Transverse colon (tissue), 4 donors: ENCODE measurements at regions not wholly inside any gene's neighbourhood (a gene's known extent, or its start where the extent isn't known, plus 50 kb on each side); places are given as distances from the start of the nearest gene placed in this dataset.

Experiments
- DNase-seq: peaks from one replicate; pipeline ENCODE4 v3.0.0-alpha.2; 2019
- H3K27ac ChIP-seq, 4 donors: fragments of 200-600 bp; sonication (generic); 2 replicates each; pipeline ENCODE4 v1.5.1; 2016 to 2018; ENCODE audit warnings: inconsistent platforms in 4 of 4
- H3K27me3 ChIP-seq: fragments of 200-600 bp; sonication (generic); 2 replicates; pipeline ENCODE4 v1.5.1; 2017; ENCODE audit warnings: inconsistent platforms
- H3K36me3 ChIP-seq, 4 donors: fragments of 200-600 bp; sonication (generic); 2 replicates each; pipeline ENCODE4 v1.5.1; 2017 to 2019; ENCODE audit warnings: inconsistent platforms in 4 of 4
- H3K4me1 ChIP-seq, 4 donors: fragments of 200-600 bp; sonication (generic); 2 replicates each; pipeline ENCODE4 v1.5.1; 2017 to 2020; ENCODE audit warnings: inconsistent platforms in 4 of 4
- H3K4me3 ChIP-seq, 4 donors: fragments of 200-600 bp; sonication (generic); 1 replicate in 1 of 4; 2 replicates in 3 of 4; pipeline versions ENCODE4 v1.5.1 to v1.6.1; 2017 to 2019; ENCODE audit warnings: inconsistent platforms in 4 of 4
- H3K9me3 ChIP-seq, 2 donors: fragments of 200-600 bp; sonication (generic); 2 replicates each; pipeline ENCODE4 v1.5.1; 2017 to 2019; ENCODE audit warnings: inconsistent platforms in 2 of 2
- EP300 ChIP-seq: sonication (generic); formaldehyde crosslinking; IDR thresholded peaks from one replicate; pipeline ENCODE4 v1.6.1; 2017; ENCODE audit warnings: antibody characterized with exemption, low read depth
- POLR2A ChIP-seq: fragments of 450-650 bp; IDR thresholded peaks from one replicate; pipeline ENCODE4 v1.6.1; 2016; ENCODE audit warnings: antibody characterized with exemption, mild to moderate bottlenecking, moderate library complexity
- POLR2AphosphoS5 ChIP-seq, 3 donors: sonication (generic); formaldehyde crosslinking; IDR thresholded peaks; one replicate each; pipeline ENCODE4 v1.6.1; 2016; ENCODE audit warnings: antibody characterized with exemption in 3 of 3
- WGBS, 2 donors: methylation state at CpG; one replicate each; pipeline ENCODE4 v1.1.5; 2018; ENCODE audit warnings: low coverage in 1 of 2; 5-methylcytosine and 5-hydroxymethylcytosine counted together
- in situ Hi-C, 4 donors: fragments of 200-750 bp; cut with MboI; loops; one replicate each; pipeline versions ENCODE4 v1.15.0 to v1.15.1; 2017; ENCODE audit warnings: low sequenced_read_pairs in 3 of 4, low pct_ligation_motif_present in 1 of 4, low pct_unique_long_range_greater_than_20kb in 1 of 4
- intact Hi-C: fragments of 100-400 bp; cut with DNase I; formaldehyde crosslinking; loops from one replicate; pipeline ENCODE4 v1.15.1; 2023; ENCODE audit warnings: low total_unique reads
- TF ChIP-seq, protein P1 (sequence below), 5 experiments: fragments of 200-600 bp in 3 of 5; fragments of 450-650 bp in 2 of 5; sonication (generic) in 3 of 5; IDR thresholded peaks; 1 replicate in 2 of 5; 2 replicates in 3 of 5; pipeline ENCODE4 v1.5.1; 2016 to 2017; ENCODE audit warnings: antibody characterized with exemption in 5 of 5, inconsistent platforms in 3 of 5, mild to moderate bottlenecking in 2 of 5, moderate library complexity in 1 of 5

DNA sequence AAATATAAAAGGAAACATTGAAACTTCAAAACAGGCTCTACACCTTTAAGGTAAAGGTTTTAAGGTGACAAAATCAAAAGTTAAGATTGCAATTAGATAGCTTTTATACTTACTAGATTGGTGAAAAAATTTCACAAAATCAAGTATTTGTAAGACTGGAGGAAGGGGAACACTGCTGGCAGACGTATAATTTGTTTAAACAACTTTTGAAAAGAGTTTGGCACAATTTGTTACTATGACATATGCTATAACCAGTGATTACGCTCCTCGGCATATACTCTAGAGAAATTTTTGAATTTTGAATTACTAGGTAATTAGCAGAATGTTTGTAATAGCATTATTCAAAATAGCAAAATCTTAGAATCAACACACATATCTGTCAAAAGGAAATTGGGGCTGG, 425.0 kb downstream of the LRRIQ3 start:
- TF ChIP-seq, protein P1, sequence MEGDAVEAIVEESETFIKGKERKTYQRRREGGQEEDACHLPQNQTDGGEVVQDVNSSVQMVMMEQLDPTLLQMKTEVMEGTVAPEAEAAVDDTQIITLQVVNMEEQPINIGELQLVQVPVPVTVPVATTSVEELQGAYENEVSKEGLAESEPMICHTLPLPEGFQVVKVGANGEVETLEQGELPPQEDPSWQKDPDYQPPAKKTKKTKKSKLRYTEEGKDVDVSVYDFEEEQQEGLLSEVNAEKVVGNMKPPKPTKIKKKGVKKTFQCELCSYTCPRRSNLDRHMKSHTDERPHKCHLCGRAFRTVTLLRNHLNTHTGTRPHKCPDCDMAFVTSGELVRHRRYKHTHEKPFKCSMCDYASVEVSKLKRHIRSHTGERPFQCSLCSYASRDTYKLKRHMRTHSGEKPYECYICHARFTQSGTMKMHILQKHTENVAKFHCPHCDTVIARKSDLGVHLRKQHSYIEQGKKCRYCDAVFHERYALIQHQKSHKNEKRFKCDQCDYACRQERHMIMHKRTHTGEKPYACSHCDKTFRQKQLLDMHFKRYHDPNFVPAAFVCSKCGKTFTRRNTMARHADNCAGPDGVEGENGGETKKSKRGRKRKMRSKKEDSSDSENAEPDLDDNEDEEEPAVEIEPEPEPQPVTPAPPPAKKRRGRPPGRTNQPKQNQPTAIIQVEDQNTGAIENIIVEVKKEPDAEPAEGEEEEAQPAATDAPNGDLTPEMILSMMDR (IDR thresholded peaks at IDR 0.05): no peak
- TF ChIP-seq EP300 (no peak), POLR2AphosphoS5 (IDR thresholded peaks at IDR 0.05) (no peak), POLR2A (no peak)
- H3K9me3 ChIP-seq: no peaks in the 10 kb centered on the region
- no peaks in the 10 kb centered on the region for H3K36me3 ChIP-seq
- H3K4me3 ChIP-seq: no peak overlapping the region
- 73 to 85% methylated on average over 3 of the region's 3 CpGs for WGBS, 2 donors
- H3K27ac ChIP-seq: no peak overlapping the region
- in situ Hi-C loops: no loop called here
- no peaks in the 10 kb centered on the region for H3K4me1 ChIP-seq
- DNase-seq: no peak
- H3K27me3 ChIP-seq: no peaks in the 10 kb centered on the region
- intact Hi-C loops: no loop called here

DNA sequence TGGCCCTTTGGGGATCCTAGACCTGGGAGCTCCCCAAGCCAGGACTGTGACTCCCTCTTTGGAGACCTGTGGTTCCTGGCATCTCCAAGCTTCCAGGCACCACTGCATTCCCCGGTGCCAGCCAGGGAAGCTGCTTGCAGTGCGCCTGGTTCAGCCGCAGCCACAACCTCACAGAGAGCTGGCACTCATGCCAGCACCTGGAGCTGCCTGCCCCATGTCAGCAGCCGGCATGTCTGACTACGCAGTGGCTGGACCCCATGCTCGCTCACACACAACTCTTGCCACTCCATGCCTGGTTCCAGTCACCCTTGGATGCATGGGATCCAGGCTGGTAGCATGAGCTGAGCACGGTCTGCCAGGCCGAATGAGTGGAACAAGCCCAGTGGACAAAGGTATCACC, 426.6 kb downstream of the LRRIQ3 start:
- 91% methylated on average over 7 of the region's 8 CpGs; no CpG with 5 or more reads in 1 of the 2 donors for WGBS, 2 donors
- no peaks in the 10 kb centered on the region for H3K36me3 ChIP-seq
- no peak for DNase-seq
- no peaks in the 10 kb centered on the region for H3K9me3 ChIP-seq
- no peak overlapping the region for H3K27ac ChIP-seq
- in situ Hi-C loops (no loop called here), intact Hi-C loops (no loop called here)
- no peaks in the 10 kb centered on the region for H3K27me3 ChIP-seq
- no peak for TF ChIP-seq POLR2A
- H3K4me3 ChIP-seq: no peak overlapping the region
- no peaks in the 10 kb centered on the region for H3K4me1 ChIP-seq

DNA sequence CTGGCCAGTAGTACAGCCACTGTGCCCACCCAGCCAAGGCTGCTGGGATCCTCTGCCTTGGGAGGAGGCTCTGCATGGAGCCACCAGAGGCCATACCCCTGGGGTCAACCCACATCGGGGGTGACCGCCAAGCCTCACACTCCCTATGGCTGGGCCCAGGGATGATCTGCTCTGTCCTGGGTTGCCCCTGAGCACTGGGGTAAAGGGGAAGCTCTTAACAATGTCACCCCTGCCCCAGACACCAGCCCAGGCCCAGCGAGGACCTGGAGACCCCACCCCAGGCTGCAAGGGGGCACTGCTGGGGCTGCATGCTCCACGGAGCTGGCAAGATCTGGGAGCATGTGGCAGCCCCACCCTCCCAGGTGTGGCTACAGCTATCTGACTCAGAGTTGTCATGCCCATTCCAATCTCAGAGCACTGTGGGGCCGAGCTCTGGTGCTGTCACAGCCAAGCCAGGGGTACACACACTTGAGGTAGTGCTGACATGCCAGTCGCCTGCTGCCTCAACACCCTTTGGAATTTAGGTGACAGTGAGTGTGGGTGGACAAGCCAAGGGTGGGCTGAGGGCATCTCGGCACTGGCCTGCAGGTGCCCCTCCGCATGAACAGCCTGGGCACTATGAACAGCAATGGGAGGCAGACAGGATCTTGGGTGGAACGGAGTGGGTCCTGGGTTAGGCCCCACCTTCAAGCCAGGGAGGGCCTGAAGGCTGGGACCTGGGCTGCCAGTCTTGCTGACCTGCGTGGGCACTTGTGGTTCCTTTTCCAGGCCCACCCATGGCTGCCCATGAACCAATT, 427.7 kb downstream of the LRRIQ3 start:
- Histone ChIP-seq H3K36me3 (no peaks in the 10 kb centered on the region), H3K4me3 (no peak overlapping the region), H3K27ac (no peak overlapping the region), H3K27me3 (no peaks in the 10 kb centered on the region), H3K9me3 (no peaks in the 10 kb centered on the region), H3K4me1 (no peaks in the 10 kb centered on the region)
- 93% methylated on average over 10 of the region's 10 CpGs; no CpG with 5 or more reads in 1 of the 2 donors for WGBS, 2 donors
- in situ Hi-C loops (no loop called here), intact Hi-C loops (no loop called here)
- DNase-seq: no peak
- no peak for TF ChIP-seq POLR2A
- TF ChIP-seq, protein P1 (IDR thresholded peaks at IDR 0.05): no peak

DNA sequence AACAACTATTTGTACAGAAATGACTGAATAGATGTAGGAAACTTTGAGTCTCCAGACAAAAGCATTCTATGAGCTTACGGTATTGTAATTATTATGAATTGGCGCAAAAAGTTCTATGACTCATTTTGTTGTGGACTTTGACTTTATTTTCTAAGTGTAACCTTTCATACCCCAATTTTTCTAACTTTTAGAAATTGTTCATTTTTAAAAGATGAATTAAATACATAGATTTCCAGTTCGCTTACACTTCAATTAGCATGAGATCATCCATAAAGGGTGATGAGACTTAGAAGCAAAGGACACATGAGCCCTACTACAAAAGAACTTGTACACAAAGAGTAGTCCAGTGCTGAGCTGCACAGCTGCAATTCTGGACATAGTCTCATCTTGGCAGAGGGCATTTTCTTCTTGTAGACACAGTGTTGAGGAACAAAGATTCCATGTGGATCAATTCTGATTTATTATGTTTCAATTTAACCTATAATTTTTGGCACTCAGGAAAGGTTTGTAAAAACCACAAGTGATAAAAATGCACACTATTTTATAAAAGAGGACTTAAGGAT, 431.1 kb downstream of the LRRIQ3 start:
- DNase-seq: no peak
- intact Hi-C loops: no loop called here
- Histone ChIP-seq H3K27ac (no peak overlapping the region), H3K36me3 (no peaks in the 10 kb centered on the region), H3K9me3 (no peaks in the 10 kb centered on the region), H3K4me1 (no peaks in the 10 kb centered on the region), H3K27me3 (no peaks in the 10 kb centered on the region), H3K4me3 (no peak overlapping the region)
- in situ Hi-C loops: no loop called here
- WGBS, 2 donors: 71 to 86% methylated on average over 3 of the region's 3 CpGs
- TF ChIP-seq, protein P1 (IDR thresholded peaks at IDR 0.05): no peak
- TF ChIP-seq EP300: no peak
- no peak for TF ChIP-seq POLR2AphosphoS5 (IDR thresholded peaks at IDR 0.05)
- no peak for TF ChIP-seq POLR2A
